ENCODE measurements at regions not wholly inside any gene's neighbourhood (a gene's known extent, or its start where the extent isn't known, plus 50 kb on each side); places are given as distances from the start of the nearest gene placed in this dataset.
A peak's percentile ranks its signal among the peaks of the same experiment; 100 is the strongest.

GRCh38 chr18:29123706-29124530 lies 947.0 kb upstream of the CDH2 start:
- TF ChIP-seq CTCF (IDR thresholded peaks at IDR 0.05; ENCODE audit: control extremely low read depth, extremely low read depth) = no peak
- WGBS, 2 donors = 93 to 98% methylated on average over 1 of the region's 1 CpG
- no peaks in the 10 kb centered on the region for H3K36me3 ChIP-seq (ENCODE audit: control insufficient read depth in 4 of 4, insufficient read depth in 4 of 4, low read length in 4 of 4)

DNA sequence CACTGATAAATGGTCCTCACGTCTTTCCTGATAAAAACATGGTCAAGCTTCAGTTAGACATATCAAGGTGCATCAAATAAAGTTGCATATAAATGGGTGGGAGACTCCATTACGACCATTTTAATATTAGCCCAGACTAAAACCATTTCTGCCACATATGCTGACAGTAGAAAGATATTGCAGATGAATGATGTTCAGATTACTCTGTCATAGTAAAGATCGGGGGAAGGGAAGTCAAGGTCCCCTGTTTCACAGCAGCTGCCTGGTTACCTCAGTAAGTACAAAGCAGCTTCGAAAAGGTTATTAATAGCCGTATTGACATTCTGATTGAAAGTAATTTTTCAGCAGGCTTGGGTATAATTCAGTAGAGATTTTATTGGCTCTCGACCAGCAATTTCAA lies 927.7 kb upstream of the CDH2 start:
- ATAC-seq (ENCODE audit: insufficient read depth, low FRiP score) = no peak
- DNase-seq = no peak
- H3K36me3 ChIP-seq (ENCODE audit: control insufficient read depth in 4 of 4, insufficient read depth in 4 of 4, low read length in 4 of 4) = no peaks in the 10 kb centered on the region
- H3K4me1 ChIP-seq (ENCODE audit: control insufficient read depth in 5 of 5, insufficient read depth in 5 of 5, low read length in 5 of 5) = no peaks in the 10 kb centered on the region
- no peak overlapping the region for H3K9ac ChIP-seq (ENCODE audit: insufficient read depth in 1 of 2, low read length in 2 of 2)
- no peak overlapping the region for H3K4me3 ChIP-seq
- H3K27me3 ChIP-seq (ENCODE audit: control insufficient read depth in 3 of 3, insufficient read depth in 3 of 3, low read length in 2 of 3) = no peaks in the 10 kb centered on the region
- H3K27ac ChIP-seq (ENCODE audit: low read depth in 1 of 2, low read length in 1 of 2) = no peak overlapping the region
- 74 to 85% methylated on average over 6 of the region's 6 CpGs for WGBS, 2 donors
- H3K9me3 ChIP-seq (ENCODE audit: control insufficient read depth in 4 of 4, insufficient read depth in 3 of 4, low read length in 3 of 4) = peaks cover 0 to 7% (median 0%) of the 10 kb centered on the region in 4 donors
- no peak for TF ChIP-seq CTCF (IDR thresholded peaks at IDR 0.05; ENCODE audit: control extremely low read depth, extremely low read depth)

More at GRCh38 chr18:29123706-29124530, 947.0 kb upstream of the CDH2 start:
- no peak overlapping the region for H3K4me3 ChIP-seq
- H3K27me3 ChIP-seq (ENCODE audit: control insufficient read depth in 3 of 3, insufficient read depth in 3 of 3, low read length in 2 of 3) = no peaks in the 10 kb centered on the region
- no peaks in the 10 kb centered on the region for H3K4me1 ChIP-seq (ENCODE audit: control insufficient read depth in 5 of 5, insufficient read depth in 5 of 5, low read length in 5 of 5)
- DNase-seq = peak in 1 of 3 donors; percentile 1
- H3K27ac ChIP-seq (ENCODE audit: low read depth in 1 of 2, low read length in 1 of 2) = no peak overlapping the region
- H3K9me3 ChIP-seq (ENCODE audit: control insufficient read depth in 4 of 4, insufficient read depth in 3 of 4, low read length in 3 of 4) = no peaks in the 10 kb centered on the region
- ATAC-seq (ENCODE audit: insufficient read depth, low FRiP score) = no peak
- no peak overlapping the region for H3K9ac ChIP-seq (ENCODE audit: insufficient read depth in 1 of 2, low read length in 2 of 2)

- no peak overlapping the region for H3K9ac ChIP-seq (ENCODE audit: insufficient read depth in 1 of 2, low read length in 2 of 2)
- TF ChIP-seq CTCF (IDR thresholded peaks at IDR 0.05; ENCODE audit: control extremely low read depth, extremely low read depth) = no peak
- ATAC-seq (ENCODE audit: insufficient read depth, low FRiP score) = no peak
- no peaks in the 10 kb centered on the region for H3K4me1 ChIP-seq (ENCODE audit: control insufficient read depth in 5 of 5, insufficient read depth in 5 of 5, low read length in 5 of 5)
- no peak overlapping the region for H3K27ac ChIP-seq (ENCODE audit: low read depth in 1 of 2, low read length in 1 of 2)
- no peaks in the 10 kb centered on the region for H3K36me3 ChIP-seq (ENCODE audit: control insufficient read depth in 4 of 4, insufficient read depth in 4 of 4, low read length in 4 of 4)
- H3K27me3 ChIP-seq (ENCODE audit: control insufficient read depth in 3 of 3, insufficient read depth in 3 of 3, low read length in 2 of 3) = no peaks in the 10 kb centered on the region
- 78 to 79% methylated on average over 1 of the region's 1 CpG for WGBS, 2 donors
- DNase-seq = no peak
- peaks cover 0 to 2% (median 0%) of the 10 kb centered on the region in 4 donors for H3K9me3 ChIP-seq (ENCODE audit: control insufficient read depth in 4 of 4, insufficient read depth in 3 of 4, low read length in 3 of 4)
- H3K4me3 ChIP-seq = no peak overlapping the region
Measured at GRCh38 chr18:29104227-29104626, 927.3 kb upstream of the CDH2 start.

All from lung (tissue), 11 donors.